Glutamatergic neuron (in vitro differentiated cells): ENCODE measurements at regions not wholly inside any gene's neighbourhood (a gene's known extent, or its start where the extent isn't known, plus 50 kb on each side); places are given as distances from the start of the nearest gene placed in this dataset.

Experiments
- DNase-seq: peaks from one replicate; pipeline ENCODE4 v3.0.0; 2022
- H3K27ac Mint-ChIP-seq: one replicate; pipeline ENCODE4 v1.8.0; 2020; ENCODE audit warnings: mild to moderate bottlenecking, mixed read lengths, inconsistent platforms; ENCODE audit not compliant: unreplicated experiment
- H3K27me3 Mint-ChIP-seq: one replicate; pipeline ENCODE4 v1.8.0; 2020; ENCODE audit warnings: mild to moderate bottlenecking, moderate library complexity, mixed read lengths, inconsistent platforms; ENCODE audit not compliant: unreplicated experiment
- H3K36me3 Mint-ChIP-seq: one replicate; pipeline ENCODE4 v1.8.0; 2020; ENCODE audit warnings: mild to moderate bottlenecking, mixed read lengths, inconsistent platforms; ENCODE audit not compliant: unreplicated experiment
- H3K4me1 Mint-ChIP-seq: one replicate; pipeline ENCODE4 v1.8.0; 2020; ENCODE audit warnings: mild to moderate bottlenecking, low read depth, mixed read lengths, inconsistent platforms; ENCODE audit not compliant: unreplicated experiment
- H3K4me3 Mint-ChIP-seq: one replicate; pipeline ENCODE4 v1.8.0; 2020; ENCODE audit warnings: mild to moderate bottlenecking, mixed read lengths, inconsistent platforms; ENCODE audit not compliant: unreplicated experiment
- H3K9me3 Mint-ChIP-seq: one replicate; pipeline ENCODE4 v1.8.0; 2020; ENCODE audit warnings: mild to moderate bottlenecking, moderate library complexity, mixed read lengths, inconsistent platforms; ENCODE audit not compliant: unreplicated experiment
- TF ChIP-seq, protein P1 (sequence below): fragments of 200-600 bp; sonication (generic); IDR thresholded peaks from one replicate; pipeline ENCODE4 v1.5.0; 2021; ENCODE audit not compliant: partially characterized antibody, unreplicated experiment

DNA sequence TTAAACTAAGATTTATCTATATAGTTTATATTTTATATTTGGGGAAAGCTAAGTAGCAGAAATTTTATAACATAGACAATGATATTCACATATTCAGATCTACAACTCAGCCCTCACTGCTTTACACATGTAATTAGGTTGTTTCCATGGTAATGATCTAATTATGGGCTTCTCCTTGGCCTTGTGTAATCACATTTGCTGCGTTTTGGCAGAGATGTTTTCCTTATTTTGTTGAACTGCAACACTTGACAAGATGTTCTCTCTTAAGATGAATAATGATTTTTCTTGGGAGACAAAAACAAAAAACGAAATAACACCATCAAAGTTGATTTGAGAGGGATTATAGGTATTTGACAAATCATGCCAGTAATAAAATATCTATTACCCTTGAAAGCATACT is 635.6 kb upstream of the TBL1XR1 start:
- Mint-ChIP-seq H3K4me1 (peaks cover 15% of the 10 kb centered on the region), H3K27me3 (no peaks in the 10 kb centered on the region)
- no peak for DNase-seq

DNA sequence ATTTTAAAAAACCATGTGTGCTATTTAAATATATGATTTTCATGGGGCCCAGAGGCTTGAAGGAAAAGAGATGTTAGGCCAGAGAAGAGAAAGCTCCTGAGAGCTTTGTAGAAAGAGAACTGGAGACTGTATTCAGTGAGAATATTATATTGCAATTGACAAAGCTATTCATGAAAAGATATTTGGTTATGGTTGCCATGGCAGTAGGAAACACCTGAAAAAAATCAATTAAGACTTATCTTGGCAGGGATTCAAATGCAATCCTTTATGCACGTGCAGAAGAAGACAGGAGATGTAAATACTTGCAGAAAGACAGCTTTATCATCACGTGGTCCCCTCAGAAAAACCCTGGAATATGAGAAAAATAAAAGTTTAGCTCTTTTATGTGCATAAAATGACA is 636.0 kb upstream of the TBL1XR1 start:
- peaks cover 3% of the 10 kb centered on the region for H3K9me3 Mint-ChIP-seq
- H3K27me3 Mint-ChIP-seq: no peaks in the 10 kb centered on the region
- peaks cover 19% of the 10 kb centered on the region for H3K4me1 Mint-ChIP-seq
- no peaks in the 10 kb centered on the region for H3K36me3 Mint-ChIP-seq
- TF ChIP-seq, protein P1, sequence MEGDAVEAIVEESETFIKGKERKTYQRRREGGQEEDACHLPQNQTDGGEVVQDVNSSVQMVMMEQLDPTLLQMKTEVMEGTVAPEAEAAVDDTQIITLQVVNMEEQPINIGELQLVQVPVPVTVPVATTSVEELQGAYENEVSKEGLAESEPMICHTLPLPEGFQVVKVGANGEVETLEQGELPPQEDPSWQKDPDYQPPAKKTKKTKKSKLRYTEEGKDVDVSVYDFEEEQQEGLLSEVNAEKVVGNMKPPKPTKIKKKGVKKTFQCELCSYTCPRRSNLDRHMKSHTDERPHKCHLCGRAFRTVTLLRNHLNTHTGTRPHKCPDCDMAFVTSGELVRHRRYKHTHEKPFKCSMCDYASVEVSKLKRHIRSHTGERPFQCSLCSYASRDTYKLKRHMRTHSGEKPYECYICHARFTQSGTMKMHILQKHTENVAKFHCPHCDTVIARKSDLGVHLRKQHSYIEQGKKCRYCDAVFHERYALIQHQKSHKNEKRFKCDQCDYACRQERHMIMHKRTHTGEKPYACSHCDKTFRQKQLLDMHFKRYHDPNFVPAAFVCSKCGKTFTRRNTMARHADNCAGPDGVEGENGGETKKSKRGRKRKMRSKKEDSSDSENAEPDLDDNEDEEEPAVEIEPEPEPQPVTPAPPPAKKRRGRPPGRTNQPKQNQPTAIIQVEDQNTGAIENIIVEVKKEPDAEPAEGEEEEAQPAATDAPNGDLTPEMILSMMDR: no peak
- DNase-seq: no peak
- peak overlapping the region; percentile 25 for H3K27ac Mint-ChIP-seq
- H3K4me3 Mint-ChIP-seq: no peak overlapping the region

More for the DNA sequence above, 635.6 kb upstream of the TBL1XR1 start:
- TF ChIP-seq, protein P1: no peak
- no peak overlapping the region for H3K4me3 Mint-ChIP-seq
- H3K9me3 Mint-ChIP-seq: peaks cover 3% of the 10 kb centered on the region
- no peaks in the 10 kb centered on the region for H3K36me3 Mint-ChIP-seq
- H3K27ac Mint-ChIP-seq: peak overlapping the region; percentile 25

- Mint-ChIP-seq H3K4me1 (peaks cover 26% of the 10 kb centered on the region), H3K9me3 (peaks cover 5% of the 10 kb centered on the region), H3K27me3 (no peaks in the 10 kb centered on the region), H3K36me3 (no peaks in the 10 kb centered on the region), H3K4me3 (no peak overlapping the region), H3K27ac (no peak overlapping the region)
- TF ChIP-seq, protein P1: no peak
- no peak for DNase-seq
Observed at GRCh38 chr3:177835008-177835407, 637.7 kb upstream of the TBL1XR1 start.

DNA sequence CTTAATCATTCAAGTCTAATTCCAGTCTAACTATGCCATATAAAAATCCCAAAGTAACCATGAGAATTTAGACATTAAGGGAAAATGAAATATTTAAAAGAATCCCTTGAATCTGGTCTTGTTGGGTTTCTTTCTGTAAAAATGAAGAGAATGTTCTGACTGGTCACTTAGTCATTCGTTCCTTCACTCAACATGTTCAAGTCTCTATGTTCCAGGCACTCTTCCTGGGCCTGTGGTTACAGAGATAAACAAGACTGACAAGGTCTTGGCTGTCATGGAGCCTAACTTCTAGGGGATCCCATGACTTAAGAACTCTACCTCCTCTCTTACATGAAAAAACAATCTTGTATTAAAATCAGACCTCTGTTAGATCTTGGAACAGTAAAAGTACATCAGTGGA is 638.6 kb upstream of the TBL1XR1 start:
- peaks cover 2% of the 10 kb centered on the region for H3K9me3 Mint-ChIP-seq
- H3K4me1 Mint-ChIP-seq: peaks cover 26% of the 10 kb centered on the region

GRCh38 chr3:177836671-177837070 is 639.4 kb upstream of the TBL1XR1 start:
- no peaks in the 10 kb centered on the region for H3K36me3 Mint-ChIP-seq
- no peak overlapping the region for H3K27ac Mint-ChIP-seq
- peaks cover 26% of the 10 kb centered on the region for H3K4me1 Mint-ChIP-seq
- no peaks in the 10 kb centered on the region for H3K27me3 Mint-ChIP-seq
- TF ChIP-seq, protein P1: no peak
- peaks cover 2% of the 10 kb centered on the region for H3K9me3 Mint-ChIP-seq
- H3K4me3 Mint-ChIP-seq: no peak overlapping the region
- DNase-seq: no peak

More for the DNA sequence above, 638.6 kb upstream of the TBL1XR1 start:
- H3K27me3 Mint-ChIP-seq: no peaks in the 10 kb centered on the region
- no peak overlapping the region for H3K4me3 Mint-ChIP-seq
- TF ChIP-seq, protein P1: no peak
- H3K36me3 Mint-ChIP-seq: no peaks in the 10 kb centered on the region
- H3K27ac Mint-ChIP-seq: no peak overlapping the region
- DNase-seq: no peak
